OCI-LY3 (cell line): ENCODE measurements at regions not wholly inside any gene's neighbourhood (a gene's known extent, or its start where the extent isn't known, plus 50 kb on each side); places are given as distances from the start of the nearest gene placed in this dataset.

Source experiments
- H2AFZ ChIP-seq: fragments of 200-600, 300-600 bp; shearing (Covaris generic); 2 replicates; pipeline ENCODE4 v1.6.0; 2014; ENCODE audit warnings: antibody characterized with exemption, low read depth, low read length
- H3K27ac ChIP-seq: fragments of 200-600, 300-600 bp; sonication (generic); 2 replicates; pipeline ENCODE4 v1.5.1; 2014; ENCODE audit warnings: mild to moderate bottlenecking, low read length, moderate library complexity, mixed read lengths
- H3K27me3 ChIP-seq: fragments of 200-600, 300-600 bp; sonication (generic); 2 replicates; pipeline ENCODE4 v1.6.1; 2014; ENCODE audit warnings: low read depth, low read length, mixed read lengths
- H3K36me3 ChIP-seq: fragments of 200-600, 300-600 bp; sonication (generic); replicated peaks from 2 replicates; pipeline ENCODE3; 2014; ENCODE audit warnings: low read depth, low read length, mixed read lengths
- H3K4me1 ChIP-seq: fragments of 300-600, 200-600 bp; sonication (generic); 2 replicates; pipeline ENCODE4 v1.6.1; 2014; ENCODE audit warnings: low read length, mixed read lengths
- H3K4me2 ChIP-seq: fragments of 200-600, 300-600 bp; sonication (generic); 2 replicates; pipeline ENCODE4 v1.6.1; 2014; ENCODE audit warnings: low read length, mixed read lengths
- H3K4me3 ChIP-seq: fragments of 300-600, 200-600 bp; sonication (generic); 2 replicates; pipeline ENCODE4 v1.5.1; 2014; ENCODE audit warnings: antibody characterized with exemption, mild to moderate bottlenecking, low read length, moderate library complexity
- H3K79me2 ChIP-seq: fragments of 300-600, 200-600 bp; shearing (Covaris generic); 2 replicates; pipeline ENCODE4 v1.6.1; 2014; ENCODE audit warnings: mild to moderate bottlenecking, low read length, mixed read lengths
- H3K9ac ChIP-seq: fragments of 300-600, 200-600 bp; shearing (Covaris generic); 2 replicates; pipeline ENCODE4 v1.6.0; 2014; ENCODE audit warnings: mild to moderate bottlenecking, low read length, moderate library complexity
- H3K9me3 ChIP-seq: fragments of 200-600, 300-600 bp; shearing (Covaris generic); 2 replicates; pipeline ENCODE4 v1.6.1; 2014; ENCODE audit warnings: low read length, mixed read lengths; ENCODE audit not compliant: insufficient read depth
- H4K20me1 ChIP-seq: fragments of 200-600, 300-600 bp; sonication (generic); 2 replicates; pipeline ENCODE4 v1.6.1; 2016; ENCODE audit warnings: low read length, mixed read lengths; ENCODE audit not compliant: insufficient read depth
- CTCF ChIP-seq: fragments of 200-600, 300-600 bp; sonication (generic); IDR thresholded peaks from 2 replicates; pipeline ENCODE4 v1.5.1; 2014; ENCODE audit warnings: antibody characterized with exemption, low read length, low read depth
- EZH2phosphoT487 ChIP-seq: fragments of 200-600 bp; shearing (Covaris generic); IDR thresholded peaks from 2 replicates; pipeline ENCODE4 v1.6.1; 2018; ENCODE audit warnings: antibody characterized with exemption, mixed run types, low read depth

- Histone ChIP-seq H3K4me1 (no peaks in the 10 kb centered on the region), H3K9ac (no peak overlapping the region), H3K27ac (no peak overlapping the region), H2AFZ (no peak overlapping the region), H3K9me3 (no peaks in the 10 kb centered on the region), H3K27me3 (peaks cover 27% of the 10 kb centered on the region), H3K36me3 (no peaks in the 10 kb centered on the region), H3K4me2 (no peak overlapping the region), H3K4me3 (no peak overlapping the region), H3K79me2 (no peaks in the 10 kb centered on the region), H4K20me1 (no peaks in the 10 kb centered on the region)
- TF ChIP-seq EZH2phosphoT487 (no peak), CTCF (no peak)
These were observed 73.3 kb upstream of the NFASC start for GRCh38 chr1:204797401-204797800.

GRCh38 chr1:204799630-204800029, 71.0 kb upstream of the NFASC start:
- Histone ChIP-seq H3K4me2 (no peak overlapping the region), H3K4me3 (no peak overlapping the region), H3K79me2 (no peaks in the 10 kb centered on the region), H3K9ac (no peak overlapping the region), H2AFZ (no peak overlapping the region), H3K4me1 (no peaks in the 10 kb centered on the region), H3K27me3 (peaks cover 45% of the 10 kb centered on the region), H3K36me3 (no peaks in the 10 kb centered on the region), H3K27ac (no peak overlapping the region), H3K9me3 (no peaks in the 10 kb centered on the region), H4K20me1 (no peaks in the 10 kb centered on the region)
- TF ChIP-seq EZH2phosphoT487 (no peak), CTCF (no peak)

GRCh38 chr1:204801211-204801610, 69.5 kb upstream of the NFASC start:
- Histone ChIP-seq H2AFZ (no peak overlapping the region), H3K36me3 (no peaks in the 10 kb centered on the region), H3K27me3 (peaks cover 38% of the 10 kb centered on the region), H3K9me3 (no peaks in the 10 kb centered on the region), H3K79me2 (no peaks in the 10 kb centered on the region), H3K4me3 (no peak overlapping the region), H3K27ac (no peak overlapping the region), H3K9ac (no peak overlapping the region), H4K20me1 (no peaks in the 10 kb centered on the region), H3K4me2 (no peak overlapping the region), H3K4me1 (no peaks in the 10 kb centered on the region)
- TF ChIP-seq EZH2phosphoT487: no peak
- TF ChIP-seq CTCF: no peak

- Histone ChIP-seq H2AFZ (no peak overlapping the region), H3K27ac (no peak overlapping the region), H3K27me3 (peaks cover 38% of the 10 kb centered on the region), H3K79me2 (no peaks in the 10 kb centered on the region), H3K9me3 (no peaks in the 10 kb centered on the region), H3K4me1 (peaks cover 9% of the 10 kb centered on the region), H3K4me2 (no peak overlapping the region), H3K9ac (no peak overlapping the region), H3K4me3 (no peak overlapping the region), H4K20me1 (no peaks in the 10 kb centered on the region), H3K36me3 (no peaks in the 10 kb centered on the region)
- TF ChIP-seq EZH2phosphoT487: no peak
- no peak for TF ChIP-seq CTCF
These were observed 68.1 kb upstream of the NFASC start for GRCh38 chr1:204802401-204803175.
